CD4-positive, alpha-beta T cell treated with Interferon alpha-2 for 1 hour (primary cell): ENCODE measurements at regions not wholly inside any gene's neighbourhood (a gene's known extent, or its start where the extent isn't known, plus 50 kb on each side); places are given as distances from the start of the nearest gene placed in this dataset.

Source experiments
- DNase-seq, 2 donors: peaks; one replicate each; pipeline ENCODE4 v3.0.0-alpha.2; 2020 to 2022

DNA sequence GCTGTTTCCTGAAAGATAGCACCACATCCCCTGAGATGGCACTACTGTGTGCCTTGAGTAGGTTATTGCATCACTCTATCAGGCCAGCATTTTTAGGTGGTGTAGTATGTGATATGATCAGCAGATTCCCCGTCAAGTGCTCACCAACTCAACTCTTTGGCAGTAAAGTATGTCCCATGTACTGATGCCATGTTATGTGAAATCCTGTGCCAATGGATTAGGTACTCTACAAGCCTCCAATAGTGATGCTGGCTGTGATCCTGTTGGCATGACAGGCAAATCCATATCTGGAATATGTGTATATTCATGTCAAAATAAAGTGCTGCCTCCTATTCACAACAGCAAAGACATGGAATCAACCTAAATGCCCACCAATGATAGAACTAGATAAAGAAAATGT lies 137.2 kb upstream of the CAMK1G start:
- no peak for DNase-seq

DNA sequence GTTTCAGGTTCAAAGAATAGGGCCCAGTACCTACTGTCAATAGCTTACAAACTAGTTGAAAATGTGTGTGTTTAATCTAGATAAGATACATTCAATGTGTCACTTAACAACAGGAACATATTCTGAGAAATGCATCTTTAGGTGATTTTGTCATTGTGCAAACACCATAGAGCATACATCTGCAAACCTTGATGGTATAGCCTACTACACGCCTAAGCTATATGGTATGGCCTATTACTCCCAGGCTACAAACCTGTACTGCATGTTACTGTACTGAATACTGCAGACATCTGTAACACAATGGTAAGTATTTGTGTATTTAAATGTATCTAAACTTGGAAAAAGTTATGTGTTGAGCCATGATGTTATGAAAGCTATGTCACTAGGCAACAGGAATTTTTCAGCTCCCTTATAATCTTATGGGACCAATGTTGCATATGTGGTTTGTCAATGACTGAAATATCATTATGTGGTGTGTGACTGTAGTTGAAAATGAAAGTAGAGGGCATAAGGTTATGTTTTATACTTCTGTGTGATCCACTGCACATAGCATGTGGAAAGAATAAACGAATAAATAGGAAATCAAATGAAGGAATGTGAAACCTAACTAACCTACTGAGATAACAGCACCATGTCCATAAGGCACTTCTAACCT lies 129.0 kb upstream of the CAMK1G start:
- no peak for DNase-seq

DNA sequence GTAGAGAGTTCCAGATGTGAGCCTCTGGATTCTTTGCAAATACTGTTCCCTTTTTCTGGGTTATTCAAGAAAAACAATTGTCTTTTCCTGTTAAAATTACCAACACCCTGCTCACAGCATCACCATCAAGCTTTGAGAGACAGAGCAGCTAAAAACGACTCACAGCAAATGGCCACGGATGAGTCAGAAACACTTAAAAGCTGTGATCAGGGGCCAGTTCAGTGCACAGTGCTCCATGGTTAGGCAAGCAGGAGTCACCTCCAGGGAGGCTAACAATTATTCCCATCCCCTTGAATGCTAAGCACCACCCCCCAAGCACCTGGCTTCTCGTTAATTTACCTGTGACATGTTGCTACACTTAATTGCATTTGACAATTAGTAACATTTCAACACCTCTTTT lies 128.4 kb upstream of the CAMK1G start:
- DNase-seq: no peak

DNA sequence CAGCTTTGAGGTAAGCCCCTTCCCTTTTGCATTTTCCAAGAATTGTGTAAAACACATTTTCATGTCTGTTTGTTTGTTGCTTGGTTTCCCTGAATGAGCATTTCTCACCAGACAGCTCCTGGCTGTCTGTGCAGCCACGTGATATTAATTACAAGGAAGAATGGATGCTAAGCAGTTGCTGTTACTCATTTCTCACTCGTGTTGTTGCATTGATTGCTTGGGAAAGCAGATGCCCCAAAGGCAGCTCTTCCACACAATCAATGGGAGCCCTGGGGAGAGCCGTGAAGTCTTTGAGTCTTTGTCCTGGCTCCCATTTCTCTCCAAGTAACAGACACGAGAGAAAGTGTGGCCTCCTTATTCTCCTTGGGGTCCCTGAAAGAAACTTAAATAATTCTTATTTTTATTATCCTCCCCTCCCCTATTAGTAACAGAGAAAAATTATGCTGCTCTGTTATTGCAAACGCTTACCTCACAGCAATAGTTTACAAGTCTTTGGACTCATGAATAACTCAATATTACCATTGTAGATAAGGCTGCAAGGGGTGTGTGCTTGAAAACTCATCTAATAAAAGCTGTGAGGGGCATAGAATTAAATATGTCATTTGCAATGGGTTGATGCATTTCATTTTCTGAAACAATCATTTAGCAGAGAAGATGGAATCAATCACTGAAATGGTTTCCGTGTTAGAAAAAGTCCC lies 127.7 kb upstream of the CAMK1G start:
- DNase-seq: no peak

DNA sequence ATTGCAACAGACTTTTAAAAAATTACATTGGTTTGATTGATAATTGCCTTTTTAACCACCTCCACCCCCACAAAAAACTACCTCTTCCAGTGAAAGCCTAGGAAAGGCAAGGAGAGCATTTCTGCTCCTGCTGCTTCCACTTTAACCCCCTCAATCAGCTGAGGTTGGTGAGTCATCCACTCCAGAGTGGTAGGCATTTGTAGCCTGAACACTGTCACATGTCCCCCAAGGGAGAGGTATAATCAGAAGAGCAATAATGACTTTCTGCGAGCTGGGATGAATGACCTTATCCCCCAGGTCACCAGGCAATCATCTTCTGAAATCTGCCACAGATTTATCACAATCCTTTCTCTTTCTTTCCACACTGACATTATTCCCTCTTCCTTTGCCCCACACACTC lies 126.6 kb upstream of the CAMK1G start:
- no peak for DNase-seq

DNA sequence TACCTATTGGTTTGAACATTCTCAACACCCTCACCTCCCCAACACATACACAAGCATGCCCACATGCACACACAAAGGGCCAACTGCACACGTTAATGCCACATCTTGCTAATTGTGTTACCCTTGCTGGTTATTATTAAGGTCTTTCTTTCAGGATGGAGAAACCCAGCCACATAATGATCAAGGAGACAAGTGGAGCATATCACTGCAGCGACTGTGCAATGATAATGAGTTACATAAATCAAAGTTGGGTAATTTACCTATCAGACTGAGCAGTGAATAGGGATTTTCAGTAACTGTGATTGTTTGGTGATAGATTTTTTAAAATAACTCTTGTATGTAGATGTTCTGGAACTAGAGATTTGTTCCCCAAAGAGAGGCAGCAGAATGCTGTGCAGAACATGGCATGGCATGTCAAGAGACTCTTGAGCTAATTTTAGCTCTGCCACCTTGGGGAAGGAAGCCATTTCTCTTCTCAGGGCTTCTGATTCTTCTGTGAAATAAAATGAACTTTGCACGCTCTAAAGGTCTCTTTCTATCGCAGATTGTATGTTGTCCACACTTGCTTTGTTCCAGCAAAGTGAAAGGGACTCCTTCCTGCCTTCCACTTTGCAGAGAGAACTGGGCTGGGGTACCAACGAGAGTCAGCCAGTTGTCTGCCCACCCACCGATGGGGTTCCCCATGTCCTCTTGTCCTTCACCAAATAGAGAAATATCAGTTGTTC lies 126.0 kb upstream of the CAMK1G start:
- no peak for DNase-seq

DNA sequence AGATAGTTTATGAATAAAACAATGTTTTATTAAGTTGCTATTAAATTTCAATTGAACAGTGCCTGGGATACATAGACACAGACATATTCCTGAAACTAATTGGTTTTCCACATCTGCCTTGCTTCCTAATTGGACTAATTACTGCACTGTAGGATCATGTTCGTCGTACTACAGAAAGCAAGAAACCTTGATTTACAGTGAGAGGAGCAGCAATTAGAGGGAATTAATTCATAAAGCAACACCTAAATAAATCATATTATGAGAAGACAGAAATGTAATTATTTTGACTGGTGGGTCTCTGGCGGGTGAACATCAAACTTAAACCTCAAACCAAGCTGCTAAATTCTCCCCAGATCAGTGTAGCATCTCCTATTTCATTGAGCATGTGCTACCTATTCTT lies 124.6 kb upstream of the CAMK1G start:
- DNase-seq: no peak

DNA sequence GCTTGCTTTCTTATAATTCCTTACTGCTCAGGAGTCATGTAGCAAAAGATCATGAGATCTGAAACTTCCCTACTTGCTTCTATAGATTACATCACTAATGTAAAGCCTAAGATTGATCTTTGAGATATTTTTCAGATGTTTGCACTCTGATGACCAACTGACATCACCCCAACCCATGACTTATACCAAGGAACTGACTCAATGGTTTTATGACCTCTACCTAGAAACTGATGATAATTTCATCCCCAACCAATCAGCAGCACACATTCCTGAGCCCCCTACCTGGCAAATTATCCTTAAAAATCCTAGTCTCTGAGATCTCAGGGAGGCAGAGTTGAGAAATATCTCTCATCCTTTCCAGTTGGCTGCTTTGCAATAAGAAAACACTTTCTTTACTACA lies 122.3 kb upstream of the CAMK1G start:
- no peak for DNase-seq

DNA sequence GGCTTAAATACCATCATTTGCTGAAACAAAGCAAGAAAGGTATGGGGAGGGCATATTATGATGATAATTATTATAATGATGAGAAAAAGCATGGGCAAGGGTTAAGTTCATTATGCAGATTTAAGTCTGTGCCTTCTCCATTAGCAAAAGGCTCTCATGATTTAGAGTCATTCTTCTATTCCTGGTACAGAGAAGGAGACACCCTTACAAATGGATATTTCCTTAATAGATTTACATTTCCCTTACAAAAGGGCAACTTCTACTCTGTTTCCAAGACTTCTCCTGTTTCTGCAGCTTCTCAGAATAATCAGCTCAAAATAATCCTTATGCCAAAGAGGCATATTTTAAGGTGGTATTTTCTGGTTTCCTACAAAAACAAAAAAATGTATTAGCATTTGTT lies 121.1 kb upstream of the CAMK1G start:
- no peak for DNase-seq

DNA sequence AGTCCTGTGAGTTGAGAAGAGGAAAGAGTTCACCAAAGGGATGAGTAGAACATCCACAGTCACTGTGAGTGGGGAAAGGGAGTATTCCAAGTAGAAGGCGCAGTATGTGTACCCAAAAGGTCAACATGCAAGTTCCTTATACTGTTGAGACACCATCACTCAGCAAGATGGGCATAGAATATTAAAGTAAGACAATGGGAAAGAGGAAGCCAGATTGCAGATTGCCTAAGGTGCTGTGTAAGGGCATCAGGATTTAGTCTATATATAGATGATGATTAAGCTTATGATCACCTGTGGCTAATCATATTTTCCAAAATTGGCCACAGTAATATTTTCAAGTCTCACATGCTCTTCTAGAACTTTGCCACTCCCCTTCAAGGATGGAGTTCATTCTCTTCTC lies 120.1 kb upstream of the CAMK1G start:
- no peak for DNase-seq

DNA sequence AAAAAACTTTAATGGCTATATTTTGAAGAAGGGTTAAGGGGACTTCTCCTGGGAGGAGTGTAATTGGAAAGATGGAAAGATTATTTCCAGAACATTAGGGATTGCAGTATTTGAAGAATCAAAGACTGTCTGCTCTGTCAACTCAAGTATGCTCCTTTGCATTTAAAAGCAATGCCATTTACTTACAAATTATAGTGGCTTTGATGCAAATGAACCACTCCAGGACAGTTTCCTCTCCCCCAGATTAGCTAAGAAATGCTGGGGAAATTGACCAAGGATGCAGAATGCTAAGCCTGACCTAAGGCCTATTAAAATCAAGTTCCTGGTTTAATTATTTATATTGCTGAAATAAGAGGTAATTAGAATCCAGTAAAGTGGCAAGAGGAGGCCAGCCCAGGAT lies 110.5 kb upstream of the CAMK1G start:
- no peak for DNase-seq

DNA sequence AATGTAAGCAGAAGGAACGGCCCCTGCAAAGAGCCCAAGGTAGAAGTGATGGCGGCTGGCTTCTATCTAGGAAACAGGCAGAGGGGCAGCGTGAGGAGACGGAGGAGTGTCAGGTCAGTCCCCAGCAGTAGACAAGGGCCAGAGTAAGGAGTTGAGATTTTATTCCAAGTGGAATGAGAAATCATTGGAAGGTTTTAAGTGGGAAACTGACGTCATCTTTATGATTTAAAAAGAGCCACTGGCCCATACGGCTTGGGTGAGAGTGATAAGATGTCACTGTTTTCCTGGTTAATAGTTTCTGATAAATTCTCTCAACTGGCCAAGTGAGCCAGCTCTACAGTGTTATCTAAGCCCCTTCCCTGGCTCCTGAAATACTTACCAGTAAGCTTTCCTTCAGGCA lies 103.2 kb upstream of the CAMK1G start:
- DNase-seq: no peak

DNA sequence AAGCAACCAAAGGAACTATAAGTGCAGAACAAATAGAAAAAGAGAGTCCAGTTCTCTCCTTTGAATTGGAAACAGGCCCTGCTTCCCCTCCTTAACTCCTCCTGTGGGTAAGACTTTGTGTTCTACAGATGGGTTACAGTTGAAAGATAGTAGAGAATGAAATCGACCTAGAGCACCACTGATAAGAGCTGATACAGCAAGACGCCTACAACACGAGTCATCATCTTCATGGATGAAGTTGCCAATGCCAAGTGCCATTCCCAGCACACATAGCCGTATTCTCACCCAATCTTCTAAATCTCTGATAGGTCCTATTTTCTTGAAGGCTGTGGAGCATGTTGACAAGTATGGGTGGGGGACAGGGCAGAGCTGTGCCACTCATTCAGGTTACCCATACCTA lies 99.8 kb upstream of the CAMK1G start:
- no peak for DNase-seq

DNA sequence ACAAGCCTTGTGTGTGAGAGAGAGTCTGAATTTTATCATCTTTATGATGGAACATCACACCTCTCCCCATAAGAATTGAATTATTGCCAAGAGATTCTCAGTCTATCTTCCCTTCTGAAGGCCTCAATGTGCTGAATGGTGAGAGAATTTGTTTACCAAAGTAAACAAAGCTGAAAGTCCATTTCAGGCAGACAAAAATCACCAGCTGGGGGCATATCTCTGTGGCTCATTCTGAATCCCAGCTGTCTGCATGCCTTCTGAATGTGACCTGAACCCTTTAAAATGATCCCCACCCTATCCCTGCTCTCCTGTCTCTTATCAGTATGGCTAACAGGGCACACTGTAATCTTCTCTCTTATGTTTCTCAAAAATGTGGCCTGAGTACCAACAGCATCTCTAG lies 99.1 kb upstream of the CAMK1G start:
- no peak for DNase-seq

DNA sequence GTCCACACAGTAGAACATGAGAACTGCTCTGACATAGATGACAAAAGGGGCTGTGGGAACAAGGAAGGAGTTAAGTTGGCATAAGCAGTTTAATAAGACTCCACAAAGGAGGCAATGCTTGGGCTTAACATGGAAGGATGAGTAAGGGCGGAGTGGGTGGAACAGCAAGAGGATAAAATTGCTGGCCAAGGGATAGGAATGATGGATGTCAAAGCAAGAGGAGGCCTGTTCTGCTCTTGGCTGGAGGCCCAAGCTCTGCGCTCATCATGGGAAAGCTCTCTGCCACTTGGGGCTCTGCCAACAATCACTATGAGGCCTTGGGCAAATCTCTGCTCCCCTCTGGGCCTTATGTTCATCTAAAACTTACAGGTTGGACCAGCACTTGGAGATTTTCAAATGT lies 98.3 kb upstream of the CAMK1G start:
- no peak for DNase-seq

DNA sequence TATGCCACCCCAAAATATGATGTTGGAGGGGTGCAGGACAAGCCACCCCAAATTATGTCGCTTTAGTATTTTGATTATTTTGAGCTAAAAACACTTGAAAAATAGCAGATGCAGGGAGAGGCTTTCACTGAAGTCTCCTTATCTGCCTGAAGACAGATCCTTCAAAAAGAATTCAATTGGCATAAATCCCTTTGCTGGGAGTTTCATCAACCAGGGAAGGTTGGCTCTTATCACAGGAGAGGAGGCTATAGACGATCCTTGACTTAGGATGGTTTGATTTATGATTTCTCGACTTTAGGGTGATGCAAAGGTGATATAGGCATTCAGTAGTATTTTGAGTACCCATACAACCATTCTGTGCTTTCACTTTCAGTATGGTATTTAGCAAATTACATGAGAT lies 97.8 kb upstream of the CAMK1G start:
- no peak for DNase-seq

DNA sequence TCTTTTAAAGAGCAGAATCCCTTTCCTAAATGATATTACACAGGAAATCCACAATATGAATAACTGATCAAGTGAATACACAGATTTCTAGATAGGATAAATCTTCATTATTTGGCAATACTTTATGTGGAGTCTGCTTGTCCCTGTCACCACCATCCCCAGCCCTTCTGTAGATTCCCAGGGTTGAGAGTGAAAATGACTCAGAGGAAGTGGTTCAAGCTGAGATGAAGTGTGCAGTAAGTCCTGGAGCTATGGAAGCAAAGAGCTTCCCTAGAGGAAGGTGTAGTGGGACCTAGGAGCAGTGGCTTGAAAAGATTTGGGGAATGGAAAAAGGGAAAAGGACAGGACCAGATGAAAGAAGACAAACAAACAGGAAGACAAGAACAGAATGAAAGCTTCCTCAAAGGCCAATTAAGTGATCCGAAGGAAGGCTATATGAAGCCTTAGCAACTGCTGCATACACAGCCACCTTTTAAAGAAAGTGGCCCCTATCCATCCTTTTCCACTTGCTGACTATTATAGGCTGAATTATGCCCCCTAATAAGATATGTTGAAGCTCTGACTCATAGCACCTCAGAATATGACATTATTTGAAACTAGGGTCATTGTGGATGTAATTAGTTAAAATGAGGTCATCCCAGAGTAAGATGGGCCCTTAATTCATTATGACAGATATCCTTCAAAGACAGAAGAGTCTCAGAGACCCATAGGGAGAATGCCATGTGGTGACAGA lies 96.5 kb upstream of the CAMK1G start:
- no peak for DNase-seq

DNA sequence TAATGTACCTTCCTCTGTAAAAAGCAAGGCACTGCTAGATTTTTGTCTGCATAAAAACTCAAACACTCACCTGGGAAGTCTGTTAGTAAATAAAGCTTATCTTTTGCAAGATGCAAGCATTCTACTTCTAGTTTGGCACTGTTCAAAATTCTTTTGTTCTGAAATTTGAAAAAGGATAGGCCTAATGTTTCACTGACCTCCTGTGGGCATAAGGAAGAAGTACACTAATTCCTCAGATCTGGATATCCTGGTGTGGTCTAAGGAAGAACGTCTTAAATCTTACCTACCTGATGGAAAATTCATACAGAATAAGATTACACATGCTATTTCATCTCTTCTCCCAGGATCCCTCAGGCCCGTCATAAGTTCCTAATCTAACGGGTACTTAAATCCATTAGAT lies 93.5 kb upstream of the CAMK1G start:
- DNase-seq: no peak

DNA sequence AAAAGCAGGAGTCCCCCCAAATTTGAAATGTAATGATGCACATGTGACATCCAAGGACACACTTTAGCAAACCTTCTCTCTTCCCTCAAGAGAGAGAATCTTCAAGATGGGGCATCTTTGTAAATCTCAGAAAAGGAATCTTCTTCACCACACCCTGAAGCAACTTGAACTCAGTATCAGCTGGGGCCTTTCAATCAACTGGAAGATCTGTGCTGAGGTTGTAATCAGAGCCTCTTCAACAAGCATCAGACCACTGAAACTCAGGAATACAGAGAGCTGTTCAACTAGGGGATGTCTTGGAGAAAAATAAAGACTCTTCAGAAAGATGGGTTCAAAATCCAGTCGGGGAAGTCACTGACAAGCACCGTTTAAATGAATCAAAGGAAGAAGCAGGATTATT lies 92.5 kb upstream of the CAMK1G start:
- no peak for DNase-seq

DNA sequence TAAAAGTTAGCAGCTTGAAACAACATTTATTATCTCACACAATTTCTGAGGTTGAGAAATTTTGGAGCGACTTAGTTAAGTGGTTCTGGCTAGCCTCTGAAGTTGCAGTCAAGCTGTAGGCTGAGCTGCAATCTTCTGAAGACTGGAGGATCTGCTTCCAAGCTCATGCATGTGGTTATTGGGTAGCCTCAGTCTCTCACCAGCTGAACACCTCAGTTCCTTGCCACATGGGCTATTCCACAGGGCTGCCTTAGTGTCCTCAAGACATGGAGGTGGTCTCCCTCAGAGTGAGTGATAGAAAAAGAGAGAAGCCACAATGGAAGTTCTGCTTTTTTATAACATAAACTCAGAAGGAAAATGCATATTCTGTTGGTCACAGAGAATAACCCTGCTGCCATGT lies 92.0 kb upstream of the CAMK1G start:
- DNase-seq: no peak

DNA sequence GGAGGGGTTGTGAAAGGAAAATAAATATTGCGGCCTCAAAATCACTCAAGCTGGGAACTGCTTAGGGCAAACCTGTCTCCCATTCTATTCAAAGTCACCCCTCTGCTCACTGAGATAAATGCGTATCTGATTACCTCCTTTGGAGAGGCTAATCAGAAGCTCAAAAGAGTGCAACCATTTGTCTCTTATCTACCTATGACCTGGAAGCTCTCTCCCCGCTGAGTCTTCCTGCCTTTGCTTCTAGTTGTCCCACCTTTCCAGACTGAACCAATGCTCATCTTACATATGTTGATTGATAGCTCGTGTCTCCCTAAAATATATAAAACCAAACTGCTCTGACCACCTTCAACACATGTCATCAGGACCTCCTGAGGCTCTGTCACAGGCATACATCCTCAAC lies 91.6 kb upstream of the CAMK1G start:
- no peak for DNase-seq

DNA sequence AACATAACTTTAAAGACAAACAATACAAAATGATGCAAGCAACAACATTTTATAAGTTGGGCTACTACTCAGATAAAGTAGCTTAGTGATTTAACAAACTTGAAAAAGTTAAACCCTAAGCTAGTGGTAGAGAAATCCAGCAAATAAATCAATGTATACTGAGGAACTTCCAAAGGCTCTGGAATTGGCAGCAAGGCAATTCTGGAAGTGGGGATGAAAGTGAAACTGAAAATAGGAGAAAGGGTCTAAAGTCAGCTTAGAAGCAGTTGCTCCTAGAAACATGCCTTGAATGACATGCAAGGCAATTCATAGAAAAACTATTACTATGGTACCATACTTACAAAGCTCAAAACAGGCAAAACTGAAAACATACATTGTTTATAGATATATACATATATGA lies 90.0 kb upstream of the CAMK1G start:
- no peak for DNase-seq

DNA sequence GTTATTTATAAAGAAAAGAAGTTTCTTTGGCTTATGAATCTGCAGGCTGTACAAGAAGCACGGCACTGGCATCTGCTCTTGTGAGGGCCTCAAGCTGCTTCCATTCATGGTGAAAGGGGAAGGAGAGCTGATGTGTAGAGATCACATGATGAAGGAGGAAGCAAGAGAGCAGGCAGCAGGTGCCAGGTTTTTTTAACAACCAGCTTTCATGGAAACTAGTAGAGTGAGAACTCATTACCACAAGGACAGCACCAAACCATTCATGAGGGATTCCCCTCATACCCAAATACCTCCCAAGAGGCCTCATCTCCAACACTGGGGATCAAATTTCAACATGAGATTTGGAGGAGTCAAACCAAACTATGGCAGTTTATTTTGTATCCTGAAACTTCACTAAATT lies 85.8 kb upstream of the CAMK1G start:
- DNase-seq: no peak

DNA sequence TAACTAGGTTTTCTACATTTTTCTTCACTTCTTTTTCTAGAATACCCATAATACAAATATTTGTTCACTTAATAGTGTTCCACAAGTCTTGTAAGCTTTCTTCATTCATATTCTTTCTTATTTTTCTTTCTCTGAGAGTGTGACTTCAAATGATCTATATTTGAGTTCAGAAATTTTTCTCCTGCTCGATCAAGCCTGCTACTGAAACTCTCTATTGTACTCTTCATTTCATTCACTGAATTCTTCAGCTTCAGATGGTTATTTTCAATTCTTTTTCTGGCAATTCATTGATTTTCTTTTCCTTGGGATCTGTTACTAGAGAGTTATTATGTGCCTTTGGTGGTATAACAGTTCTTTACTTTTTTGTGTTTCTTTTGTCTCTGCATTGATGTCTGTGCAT lies 82.5 kb upstream of the CAMK1G start:
- no peak for DNase-seq
